Astrocyte (in vitro differentiated cells and primary cell): ENCODE measurements at regions not wholly inside any gene's neighbourhood (a gene's known extent, or its start where the extent isn't known, plus 50 kb on each side); places are given as distances from the start of the nearest gene placed in this dataset.

Source experiments
- EZH2 ChIP-seq: IDR thresholded peaks from 2 replicates; pipeline ENCODE4 v1.6.1; 2012; ENCODE audit warnings: mild to moderate bottlenecking, low read length, inconsistent platforms; ENCODE audit not compliant: insufficient read depth
- TF ChIP-seq, protein P1 (sequence below): IDR thresholded peaks from 2 replicates; pipeline ENCODE4 v1.5.1; 2011; ENCODE audit warnings: low read depth, mild to moderate bottlenecking, inconsistent platforms, low read length, moderate library complexity; ENCODE audit not compliant: insufficient read depth

DNA sequence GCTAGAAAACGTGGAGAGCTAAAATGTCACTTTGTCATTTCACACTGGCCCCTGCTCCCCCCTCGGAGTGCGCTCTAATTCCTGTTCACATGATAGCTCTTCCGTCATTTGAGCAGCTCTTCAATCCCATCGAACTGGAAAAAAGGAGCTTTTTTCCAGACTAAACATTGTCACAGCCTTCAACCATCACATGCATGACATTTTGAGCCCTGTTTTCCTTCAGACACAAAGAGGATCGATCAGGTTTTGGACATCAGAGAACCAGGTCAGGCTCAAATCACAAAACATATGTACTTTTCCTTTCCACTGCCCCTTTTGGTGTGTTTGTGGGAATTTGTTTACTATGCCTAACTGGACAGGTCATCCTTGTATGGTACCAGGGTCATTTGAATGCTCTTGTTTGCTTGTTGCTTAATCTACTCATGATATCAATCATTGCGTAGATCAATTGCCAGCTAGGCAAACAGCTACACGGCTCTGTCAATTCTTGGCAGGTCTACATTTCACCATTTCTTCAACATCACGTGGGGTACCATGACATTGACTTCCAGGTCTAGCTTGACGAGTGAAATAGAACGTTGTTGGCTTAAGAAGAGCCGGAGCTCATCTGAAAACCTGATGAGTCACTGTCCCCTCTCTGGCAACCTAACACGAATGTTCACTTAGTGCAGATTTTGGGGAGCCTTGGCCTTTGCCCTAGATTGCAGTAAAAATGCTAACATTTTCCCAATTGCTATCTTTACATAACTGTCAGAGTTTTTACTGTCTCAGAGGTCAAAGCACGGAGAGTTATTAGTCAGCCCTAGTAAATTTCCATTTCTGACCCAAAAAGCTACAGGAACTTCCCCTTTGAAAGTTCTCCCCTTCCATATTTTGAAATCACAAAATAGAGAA is 87.3 kb downstream of the LYZL2 start:
- TF ChIP-seq, protein P1, sequence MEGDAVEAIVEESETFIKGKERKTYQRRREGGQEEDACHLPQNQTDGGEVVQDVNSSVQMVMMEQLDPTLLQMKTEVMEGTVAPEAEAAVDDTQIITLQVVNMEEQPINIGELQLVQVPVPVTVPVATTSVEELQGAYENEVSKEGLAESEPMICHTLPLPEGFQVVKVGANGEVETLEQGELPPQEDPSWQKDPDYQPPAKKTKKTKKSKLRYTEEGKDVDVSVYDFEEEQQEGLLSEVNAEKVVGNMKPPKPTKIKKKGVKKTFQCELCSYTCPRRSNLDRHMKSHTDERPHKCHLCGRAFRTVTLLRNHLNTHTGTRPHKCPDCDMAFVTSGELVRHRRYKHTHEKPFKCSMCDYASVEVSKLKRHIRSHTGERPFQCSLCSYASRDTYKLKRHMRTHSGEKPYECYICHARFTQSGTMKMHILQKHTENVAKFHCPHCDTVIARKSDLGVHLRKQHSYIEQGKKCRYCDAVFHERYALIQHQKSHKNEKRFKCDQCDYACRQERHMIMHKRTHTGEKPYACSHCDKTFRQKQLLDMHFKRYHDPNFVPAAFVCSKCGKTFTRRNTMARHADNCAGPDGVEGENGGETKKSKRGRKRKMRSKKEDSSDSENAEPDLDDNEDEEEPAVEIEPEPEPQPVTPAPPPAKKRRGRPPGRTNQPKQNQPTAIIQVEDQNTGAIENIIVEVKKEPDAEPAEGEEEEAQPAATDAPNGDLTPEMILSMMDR, result no peak
- TF ChIP-seq EZH2, result no peak
